ENCODE measurements at regions not wholly inside any gene's neighbourhood (a gene's known extent, or its start where the extent isn't known, plus 50 kb on each side); places are given as distances from the start of the nearest gene placed in this dataset.

DNA sequence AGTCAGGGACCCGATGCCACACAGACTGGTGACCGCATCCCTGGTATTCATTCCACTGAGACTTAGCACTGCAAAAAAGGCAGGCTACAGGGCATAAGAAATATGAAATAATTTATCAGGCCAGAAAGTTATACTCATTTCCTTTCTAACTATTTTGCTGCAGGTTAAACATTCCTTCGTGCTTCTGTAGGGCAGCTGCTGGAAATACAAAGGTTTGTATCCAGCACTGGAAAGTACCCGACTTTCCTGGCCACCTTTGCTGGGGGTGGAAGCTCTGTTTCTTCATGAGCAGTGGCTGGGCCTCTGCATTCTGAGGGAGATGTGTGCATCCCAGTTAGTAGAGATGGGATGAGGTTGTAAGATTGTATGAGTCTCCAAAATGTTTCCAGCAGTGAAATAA lies 478.6 kb upstream of the WWC1 start:
- TF ChIP-seq POLR2A (IDR thresholded peaks at IDR 0.05; ENCODE audit: extremely low read depth, insufficient read length) (no peak), MYC (IDR thresholded peaks at IDR 0.05; ENCODE audit: low read depth, low read length) (no peak)
- TF ChIP-seq, protein P1, sequence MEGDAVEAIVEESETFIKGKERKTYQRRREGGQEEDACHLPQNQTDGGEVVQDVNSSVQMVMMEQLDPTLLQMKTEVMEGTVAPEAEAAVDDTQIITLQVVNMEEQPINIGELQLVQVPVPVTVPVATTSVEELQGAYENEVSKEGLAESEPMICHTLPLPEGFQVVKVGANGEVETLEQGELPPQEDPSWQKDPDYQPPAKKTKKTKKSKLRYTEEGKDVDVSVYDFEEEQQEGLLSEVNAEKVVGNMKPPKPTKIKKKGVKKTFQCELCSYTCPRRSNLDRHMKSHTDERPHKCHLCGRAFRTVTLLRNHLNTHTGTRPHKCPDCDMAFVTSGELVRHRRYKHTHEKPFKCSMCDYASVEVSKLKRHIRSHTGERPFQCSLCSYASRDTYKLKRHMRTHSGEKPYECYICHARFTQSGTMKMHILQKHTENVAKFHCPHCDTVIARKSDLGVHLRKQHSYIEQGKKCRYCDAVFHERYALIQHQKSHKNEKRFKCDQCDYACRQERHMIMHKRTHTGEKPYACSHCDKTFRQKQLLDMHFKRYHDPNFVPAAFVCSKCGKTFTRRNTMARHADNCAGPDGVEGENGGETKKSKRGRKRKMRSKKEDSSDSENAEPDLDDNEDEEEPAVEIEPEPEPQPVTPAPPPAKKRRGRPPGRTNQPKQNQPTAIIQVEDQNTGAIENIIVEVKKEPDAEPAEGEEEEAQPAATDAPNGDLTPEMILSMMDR (IDR thresholded peaks at IDR 0.05; ENCODE audit: low read depth, low read length), result no peak
- TF ChIP-seq, protein P2, sequence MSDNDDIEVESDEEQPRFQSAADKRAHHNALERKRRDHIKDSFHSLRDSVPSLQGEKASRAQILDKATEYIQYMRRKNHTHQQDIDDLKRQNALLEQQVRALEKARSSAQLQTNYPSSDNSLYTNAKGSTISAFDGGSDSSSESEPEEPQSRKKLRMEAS (IDR thresholded peaks at IDR 0.05; ENCODE audit: low read depth, low read length), result no peak

Data from NB4 (cell line).